Right atrium auricular region (tissue), 2 donors: ENCODE measurements at regions not wholly inside any gene's neighbourhood (a gene's known extent, or its start where the extent isn't known, plus 50 kb on each side); places are given as distances from the start of the nearest gene placed in this dataset.

ENCODE experiments used
- DNase-seq: peaks from one replicate; pipeline ENCODE4 v3.0.0-alpha.2; 2019; ENCODE audit warnings: low spot score
- H3K27ac ChIP-seq, 2 donors: fragments of 200-600 bp; sonication (generic); 1 replicate in 1 of 2; 2 replicates in 1 of 2; pipeline ENCODE4 v1.5.1; 2016 to 2019
- H3K27me3 ChIP-seq, 2 donors: fragments of 200-600 bp; sonication (generic); one replicate each; pipeline versions ENCODE4 v1.5.1 to v1.6.0; 2017 to 2019
- H3K36me3 ChIP-seq: fragments of 200-600 bp; sonication (generic); one replicate; pipeline ENCODE4 v1.5.1; 2016
- H3K4me1 ChIP-seq, 2 donors: fragments of 200-600 bp; sonication (generic); one replicate each; pipeline versions ENCODE4 v1.5.1 to v1.6.0; 2017 to 2019
- H3K4me3 ChIP-seq, 2 donors: fragments of 200-600 bp; sonication (generic); 1 replicate in 1 of 2; 2 replicates in 1 of 2; pipeline ENCODE4 v1.5.1; 2017 to 2019; ENCODE audit warnings: mild to moderate bottlenecking in 1 of 2, moderate library complexity in 1 of 2
- H3K9me3 ChIP-seq, 2 donors: fragments of 200-600 bp; sonication (generic); one replicate each; pipeline ENCODE4 v1.5.1; 2019
- TF ChIP-seq, protein P1 (sequence below), 2 donors: fragments of 200-600 bp; sonication (generic); IDR thresholded peaks; one replicate each; pipeline ENCODE4 v1.5.1; 2019; ENCODE audit warnings: antibody characterized with exemption in 2 of 2

DNA sequence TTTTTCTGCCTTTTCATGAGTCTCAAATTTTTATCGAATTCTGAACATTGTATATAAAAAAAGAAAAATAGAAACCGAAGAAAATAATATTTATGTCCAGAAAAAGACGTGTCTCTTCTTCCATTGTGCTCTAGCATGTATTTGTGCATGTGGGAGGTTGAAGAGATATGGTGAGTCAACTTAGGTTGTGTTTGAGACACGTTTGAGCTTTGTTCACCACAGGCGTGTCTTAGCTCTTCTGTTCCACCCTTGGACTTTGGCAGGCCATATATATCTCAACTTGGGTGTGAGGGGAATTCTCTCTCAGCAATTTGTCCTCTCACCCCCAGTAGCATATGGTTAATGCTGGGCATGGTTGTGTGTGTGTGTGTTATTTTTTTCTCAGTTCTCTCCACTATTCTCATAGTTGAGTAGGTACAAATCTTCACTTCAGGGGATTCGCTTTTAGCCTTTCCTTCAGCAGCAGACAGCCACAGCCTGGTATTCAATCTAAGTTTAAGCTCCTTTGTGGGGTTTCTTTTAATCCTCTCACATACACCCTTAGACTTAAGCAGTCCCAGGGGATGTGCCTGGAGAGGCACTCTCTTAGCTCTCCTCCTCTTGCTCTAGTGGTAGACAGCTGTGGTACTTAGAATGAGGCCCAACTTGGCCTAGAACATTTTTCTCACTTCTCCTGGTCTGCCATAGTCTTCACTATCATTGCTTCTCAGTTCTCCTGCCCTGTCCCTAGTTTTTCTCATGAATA lies 286.5 kb upstream of the RBMS3 start:
- TF ChIP-seq, protein P1, sequence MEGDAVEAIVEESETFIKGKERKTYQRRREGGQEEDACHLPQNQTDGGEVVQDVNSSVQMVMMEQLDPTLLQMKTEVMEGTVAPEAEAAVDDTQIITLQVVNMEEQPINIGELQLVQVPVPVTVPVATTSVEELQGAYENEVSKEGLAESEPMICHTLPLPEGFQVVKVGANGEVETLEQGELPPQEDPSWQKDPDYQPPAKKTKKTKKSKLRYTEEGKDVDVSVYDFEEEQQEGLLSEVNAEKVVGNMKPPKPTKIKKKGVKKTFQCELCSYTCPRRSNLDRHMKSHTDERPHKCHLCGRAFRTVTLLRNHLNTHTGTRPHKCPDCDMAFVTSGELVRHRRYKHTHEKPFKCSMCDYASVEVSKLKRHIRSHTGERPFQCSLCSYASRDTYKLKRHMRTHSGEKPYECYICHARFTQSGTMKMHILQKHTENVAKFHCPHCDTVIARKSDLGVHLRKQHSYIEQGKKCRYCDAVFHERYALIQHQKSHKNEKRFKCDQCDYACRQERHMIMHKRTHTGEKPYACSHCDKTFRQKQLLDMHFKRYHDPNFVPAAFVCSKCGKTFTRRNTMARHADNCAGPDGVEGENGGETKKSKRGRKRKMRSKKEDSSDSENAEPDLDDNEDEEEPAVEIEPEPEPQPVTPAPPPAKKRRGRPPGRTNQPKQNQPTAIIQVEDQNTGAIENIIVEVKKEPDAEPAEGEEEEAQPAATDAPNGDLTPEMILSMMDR (IDR thresholded peaks at IDR 0.05) = no peak
- Histone ChIP-seq H3K4me3 (no peak overlapping the region), H3K36me3 (no peaks in the 10 kb centered on the region), H3K4me1 (no peaks in the 10 kb centered on the region), H3K27ac (no peak overlapping the region), H3K9me3 (peaks cover 0 to 6% of the 10 kb centered on the region in 2 donors), H3K27me3 (no peaks in the 10 kb centered on the region)
- no peak for DNase-seq

DNA sequence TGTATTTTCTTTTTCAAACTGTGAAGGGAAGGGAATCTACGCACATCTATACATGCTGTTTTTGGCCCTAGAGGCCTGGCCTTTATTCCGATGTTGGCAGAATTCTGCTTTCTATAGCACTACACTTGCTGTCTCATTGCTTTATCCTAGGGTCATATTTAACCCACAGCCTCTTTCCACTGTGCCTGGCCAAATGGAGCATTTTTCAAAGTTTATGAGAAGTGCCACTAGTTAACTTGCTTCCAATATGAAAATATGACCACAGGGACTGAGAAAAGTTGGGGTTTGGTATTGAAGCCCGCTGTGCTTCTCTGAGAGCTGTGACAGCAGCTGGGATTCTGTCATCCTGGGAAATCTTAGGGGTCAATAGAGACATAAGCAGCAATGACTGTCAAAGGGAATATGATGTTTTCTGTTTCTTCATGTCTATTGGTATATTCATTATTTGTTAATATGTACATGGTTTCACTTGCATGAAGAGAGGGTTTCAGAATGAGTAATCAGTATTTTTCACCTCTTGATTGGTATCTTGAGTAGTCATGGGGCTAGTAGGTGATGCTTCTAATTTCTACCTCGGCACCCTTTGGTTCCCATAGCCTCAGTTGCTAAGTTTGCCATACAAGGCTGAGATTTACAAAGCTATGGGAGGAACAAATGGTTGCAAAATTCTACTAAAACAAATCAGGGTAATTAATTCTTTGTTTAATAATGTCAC lies 275.8 kb upstream of the RBMS3 start:
- Histone ChIP-seq H3K27ac (no peak overlapping the region), H3K4me3 (no peak overlapping the region), H3K4me1 (no peaks in the 10 kb centered on the region), H3K9me3 (no peaks in the 10 kb centered on the region), H3K27me3 (no peaks in the 10 kb centered on the region), H3K36me3 (no peaks in the 10 kb centered on the region)
- TF ChIP-seq, protein P1 (IDR thresholded peaks at IDR 0.05) = no peak
- DNase-seq = no peak

DNA sequence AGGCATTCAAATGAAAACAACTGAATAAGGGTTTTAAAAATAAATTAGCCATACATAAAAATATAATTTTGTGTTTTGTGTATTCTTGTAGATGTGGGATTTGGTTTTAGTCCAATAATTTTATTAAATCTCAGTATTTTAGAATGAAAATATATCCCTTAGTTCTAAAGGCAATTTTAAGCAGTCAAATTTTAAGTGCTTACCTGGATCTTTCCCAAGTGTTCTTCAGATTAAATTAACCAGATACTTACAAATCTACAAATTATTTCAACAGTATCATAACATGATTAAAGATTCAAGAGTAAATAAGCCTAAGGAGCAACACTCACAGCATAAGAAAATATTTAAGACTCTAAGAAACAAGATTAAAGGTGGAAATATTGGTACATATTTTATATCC lies 275.0 kb upstream of the RBMS3 start:
- Histone ChIP-seq H3K9me3 (no peaks in the 10 kb centered on the region), H3K27ac (no peak overlapping the region)

DNA sequence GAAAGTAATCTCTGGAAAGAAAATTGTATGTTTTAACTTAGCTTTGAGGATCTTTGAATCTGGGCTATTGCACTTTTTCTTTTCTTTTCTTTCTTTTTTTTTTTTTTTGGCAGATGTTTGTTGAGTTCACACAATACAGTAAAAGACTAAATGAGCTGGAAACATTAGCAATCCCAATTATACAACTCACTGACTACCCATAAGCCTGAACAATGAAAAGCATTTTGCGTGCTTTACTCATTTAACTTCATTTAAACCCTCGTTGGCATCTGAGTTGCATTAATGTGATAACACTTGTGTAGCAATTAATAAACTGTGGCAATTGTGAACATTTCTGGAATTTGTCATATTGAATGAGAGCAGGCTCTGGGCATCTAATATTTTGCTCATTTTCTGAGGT lies 269.4 kb upstream of the RBMS3 start:
- TF ChIP-seq, protein P1 (IDR thresholded peaks at IDR 0.05) = no peak
- DNase-seq = no peak
- Histone ChIP-seq H3K27me3 (no peaks in the 10 kb centered on the region), H3K4me3 (no peak overlapping the region), H3K9me3 (no peaks in the 10 kb centered on the region), H3K4me1 (no peaks in the 10 kb centered on the region), H3K27ac (no peak overlapping the region), H3K36me3 (no peaks in the 10 kb centered on the region)

More for the DNA sequence above, 275.0 kb upstream of the RBMS3 start:
- H3K4me3 ChIP-seq = no peak overlapping the region
- TF ChIP-seq, protein P1 (IDR thresholded peaks at IDR 0.05) = no peak
- no peaks in the 10 kb centered on the region for H3K27me3 ChIP-seq
- DNase-seq = no peak
- H3K36me3 ChIP-seq = no peaks in the 10 kb centered on the region
- no peaks in the 10 kb centered on the region for H3K4me1 ChIP-seq

DNA sequence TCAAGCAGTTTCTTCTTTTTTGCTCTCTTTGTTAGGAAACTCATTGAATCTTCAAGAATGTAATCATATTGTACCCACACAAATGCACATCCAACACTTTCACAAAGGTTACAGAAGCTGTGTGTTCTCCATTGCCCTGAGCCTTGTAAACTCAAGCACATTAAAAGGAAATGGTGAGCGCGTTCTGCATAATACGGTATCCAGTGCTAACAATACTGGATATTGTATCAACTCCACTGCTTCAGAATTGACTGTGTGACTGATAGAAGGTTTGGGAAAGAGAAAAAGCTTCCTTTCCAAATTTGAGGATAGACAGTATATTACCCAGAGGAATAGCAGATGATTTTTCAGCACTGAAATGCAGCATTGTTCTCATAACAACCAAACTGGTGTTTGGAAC lies 268.9 kb upstream of the RBMS3 start:
- DNase-seq = no peak
- TF ChIP-seq, protein P1 (IDR thresholded peaks at IDR 0.05) = no peak
- Histone ChIP-seq H3K4me3 (no peak overlapping the region), H3K27me3 (no peaks in the 10 kb centered on the region), H3K36me3 (no peaks in the 10 kb centered on the region), H3K9me3 (no peaks in the 10 kb centered on the region), H3K4me1 (no peaks in the 10 kb centered on the region), H3K27ac (no peak overlapping the region)
